GM15510 (cell line): ENCODE measurements at regions not wholly inside any gene's neighbourhood (a gene's known extent, or its start where the extent isn't known, plus 50 kb on each side); places are given as distances from the start of the nearest gene placed in this dataset.

Experiments
- POLR2A ChIP-seq: IDR thresholded peaks from 3 replicates; pipeline ENCODE4 v1.6.1; 2011; ENCODE audit warnings: borderline replicate concordance; ENCODE audit not compliant: insufficient read length; ENCODE audit errors: extremely low read depth

GRCh38 chr12:90280033-90280432 is 571.4 kb upstream of the ATP2B1 start:
- no peak for TF ChIP-seq POLR2A

- TF ChIP-seq POLR2A = no peak
Observed at GRCh38 chr12:90275088-90275487, 566.5 kb upstream of the ATP2B1 start.

GRCh38 chr12:90274407-90274806 is 565.8 kb upstream of the ATP2B1 start:
- TF ChIP-seq POLR2A = no peak

- TF ChIP-seq POLR2A = no peak
Observed at GRCh38 chr12:90268574-90268973, 559.9 kb upstream of the ATP2B1 start.

GRCh38 chr12:90262251-90262650 is 553.6 kb upstream of the ATP2B1 start:
- TF ChIP-seq POLR2A = no peak

GRCh38 chr12:90261283-90261682 is 552.6 kb upstream of the ATP2B1 start:
- TF ChIP-seq POLR2A = no peak

- TF ChIP-seq POLR2A = no peak
Observed at GRCh38 chr12:90260136-90260535, 551.5 kb upstream of the ATP2B1 start.

GRCh38 chr12:90257927-90258624 is 549.4 kb upstream of the ATP2B1 start:
- TF ChIP-seq POLR2A = no peak

- TF ChIP-seq POLR2A = no peak
Observed at GRCh38 chr12:90254796-90255195, 546.2 kb upstream of the ATP2B1 start.

GRCh38 chr12:90253674-90254181 is 545.1 kb upstream of the ATP2B1 start:
- TF ChIP-seq POLR2A = no peak

GRCh38 chr12:90253136-90253535 is 544.5 kb upstream of the ATP2B1 start:
- no peak for TF ChIP-seq POLR2A

GRCh38 chr12:90250766-90251165 is 542.1 kb upstream of the ATP2B1 start:
- no peak for TF ChIP-seq POLR2A

GRCh38 chr12:90250042-90250441 is 541.4 kb upstream of the ATP2B1 start:
- no peak for TF ChIP-seq POLR2A

- TF ChIP-seq POLR2A = no peak
Observed at GRCh38 chr12:90246688-90247087, 538.0 kb upstream of the ATP2B1 start.

GRCh38 chr12:90245391-90245790 is 536.8 kb upstream of the ATP2B1 start:
- TF ChIP-seq POLR2A = no peak

- no peak for TF ChIP-seq POLR2A
Observed at GRCh38 chr12:90244232-90244631, 535.6 kb upstream of the ATP2B1 start.
